Hematopoietic multipotent progenitor cell treated with erythropoietin and hydrocortisone succinate and interleukin-3 and kit ligand, for 8 days (in vitro differentiated cells): ENCODE measurements at regions not wholly inside any gene's neighbourhood (a gene's known extent, or its start where the extent isn't known, plus 50 kb on each side); places are given as distances from the start of the nearest gene placed in this dataset.
A peak's percentile ranks its signal among the peaks of the same experiment; 100 is the strongest.
"Not testable (repeated sequence)": the region's sequence is repeated elsewhere in the genome, so short reads cannot be mapped to it uniquely, and the experiment has no call there.

Experiments used
- DNase-seq: peaks from one replicate; pipeline ENCODE4 v3.0.0-alpha.2; 2015

- no peak for DNase-seq
Observed at GRCh38 chr9:3773362-3774060, 247.7 kb upstream of the RFX3 start.

- no peak for DNase-seq
Observed at GRCh38 chr9:3769646-3770045, 243.8 kb upstream of the RFX3 start.

- no peak for DNase-seq
Observed at GRCh38 chr9:3768712-3769457, 243.1 kb upstream of the RFX3 start.

GRCh38 chr9:3768286-3768685 is 242.5 kb upstream of the RFX3 start:
- DNase-seq, result no peak

GRCh38 chr9:3762076-3762475 is 236.3 kb upstream of the RFX3 start:
- DNase-seq, result no peak

GRCh38 chr9:3760031-3760430 is 234.2 kb upstream of the RFX3 start:
- DNase-seq, result no peak

- no peak for DNase-seq
Observed at GRCh38 chr9:3758816-3759576, 233.2 kb upstream of the RFX3 start.

- DNase-seq, result no peak
Observed at GRCh38 chr9:3756071-3756470, 230.3 kb upstream of the RFX3 start.

GRCh38 chr9:3751125-3751758 is 225.4 kb upstream of the RFX3 start:
- no peak for DNase-seq

- DNase-seq, result no peak
Observed at GRCh38 chr9:3750321-3750720, 224.5 kb upstream of the RFX3 start.

- no peak for DNase-seq
Observed at GRCh38 chr9:3746296-3747275, 220.8 kb upstream of the RFX3 start.

GRCh38 chr9:3743901-3744413 is 218.2 kb upstream of the RFX3 start:
- DNase-seq, result no peak

- no peak for DNase-seq
Observed at GRCh38 chr9:3742586-3742985, 216.8 kb upstream of the RFX3 start.

- DNase-seq, result no peak
Observed at GRCh38 chr9:3741729-3742128, 215.9 kb upstream of the RFX3 start.

- no peak for DNase-seq
Observed at GRCh38 chr9:3740690-3741419, 215.1 kb upstream of the RFX3 start.

GRCh38 chr9:3736161-3736560 is 210.4 kb upstream of the RFX3 start:
- DNase-seq, result peak; percentile 17

GRCh38 chr9:3735251-3735650 is 209.4 kb upstream of the RFX3 start:
- no peak for DNase-seq

- not testable (repeated sequence) for DNase-seq
Observed at GRCh38 chr9:3733527-3734262, 207.9 kb upstream of the RFX3 start.

GRCh38 chr9:3733039-3733408 is 207.2 kb upstream of the RFX3 start:
- no peak for DNase-seq
